Astrocyte (in vitro differentiated cells and primary cell): ENCODE measurements at regions not wholly inside any gene's neighbourhood (a gene's known extent, or its start where the extent isn't known, plus 50 kb on each side); places are given as distances from the start of the nearest gene placed in this dataset.

ENCODE experiments used
- CTCF ChIP-seq: IDR thresholded peaks from 2 replicates; pipeline ENCODE4 v1.5.1; 2011; ENCODE audit warnings: low read depth, mild to moderate bottlenecking, inconsistent platforms, low read length, moderate library complexity; ENCODE audit not compliant: insufficient read depth
- EZH2 ChIP-seq: IDR thresholded peaks from 2 replicates; pipeline ENCODE4 v1.6.1; 2012; ENCODE audit warnings: mild to moderate bottlenecking, low read length, inconsistent platforms; ENCODE audit not compliant: insufficient read depth

GRCh38 chr5:166363087-166363760 is 1928.2 kb upstream of the WWC1 start:
- TF ChIP-seq EZH2 (no peak), CTCF (no peak)
